ENCODE measurements at regions not wholly inside any gene's neighbourhood (a gene's known extent, or its start where the extent isn't known, plus 50 kb on each side); places are given as distances from the start of the nearest gene placed in this dataset.

- Mint-ChIP-seq H3K27me3 (ENCODE audit: low read depth) (no peaks in the 10 kb centered on the region), H3K27ac (ENCODE audit: unreplicated experiment) (no peak overlapping the region), H3K36me3 (ENCODE audit: low read depth) (no peaks in the 10 kb centered on the region), H3K4me3 (ENCODE audit: unreplicated experiment) (no peak overlapping the region), H3K9me3 (ENCODE audit: low read depth) (peaks cover 18% of the 10 kb centered on the region), H3K4me1 (ENCODE audit: low read depth) (peaks cover 10% of the 10 kb centered on the region)
- TF ChIP-seq CTCF (IDR thresholded peaks at IDR 0.05) = no peak
- DNase-seq (ENCODE audit: low spot score) = no peak
These were observed 388.9 kb downstream of the NPIPA8 start for GRCh38 chr16:17947637-17948036.

DNA sequence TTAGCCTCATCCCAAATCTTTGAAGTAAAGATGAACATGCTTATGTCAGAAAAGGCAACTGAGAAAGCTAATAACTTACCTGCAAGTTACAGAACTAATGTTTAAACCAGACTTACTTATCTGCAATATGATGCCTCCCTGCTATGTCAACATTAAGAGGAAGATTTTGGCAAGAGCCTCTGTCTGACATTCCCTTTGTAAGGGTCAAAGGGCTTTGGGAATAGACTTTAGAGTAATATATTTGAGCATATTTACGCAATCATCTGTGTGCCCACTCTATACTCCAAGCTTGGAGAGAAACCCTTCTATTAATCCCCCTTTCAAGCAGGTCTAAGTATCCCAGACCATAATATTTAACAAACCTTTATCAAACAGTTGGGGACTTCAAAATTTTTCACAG lies 389.4 kb downstream of the NPIPA8 start:
- DNase-seq (ENCODE audit: low spot score) = no peak
- Mint-ChIP-seq H3K36me3 (ENCODE audit: low read depth) (no peaks in the 10 kb centered on the region), H3K4me1 (ENCODE audit: low read depth) (peaks cover 10% of the 10 kb centered on the region), H3K4me3 (ENCODE audit: unreplicated experiment) (no peak overlapping the region), H3K9me3 (ENCODE audit: low read depth) (peaks cover 21% of the 10 kb centered on the region), H3K27me3 (ENCODE audit: low read depth) (no peaks in the 10 kb centered on the region), H3K27ac (ENCODE audit: unreplicated experiment) (no peak overlapping the region)
- no peak for TF ChIP-seq CTCF (IDR thresholded peaks at IDR 0.05)

DNA sequence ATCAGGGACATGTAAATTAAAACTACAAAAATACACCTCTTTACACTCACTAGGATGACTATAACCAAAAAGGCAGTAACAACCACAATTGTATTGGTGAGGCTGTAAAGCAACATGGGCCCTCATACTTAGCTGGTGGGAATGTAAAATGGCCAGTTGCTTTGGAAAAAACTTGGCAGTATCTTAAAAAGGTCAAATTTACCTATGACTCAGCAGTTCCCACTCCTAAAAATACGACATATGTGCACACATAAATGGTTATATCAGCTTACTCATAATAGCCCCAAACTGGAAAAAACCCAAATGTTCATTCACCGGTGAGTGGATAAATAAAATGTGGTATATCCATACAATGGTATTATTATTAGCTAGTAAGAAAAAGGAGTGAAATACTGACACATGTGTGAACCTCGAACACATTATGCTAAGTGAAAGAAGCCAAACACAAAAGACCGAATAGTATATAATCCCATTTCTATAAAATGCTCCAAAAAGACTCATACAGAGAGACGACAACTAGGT lies 391.4 kb downstream of the NPIPA8 start:
- Mint-ChIP-seq H3K4me1 (ENCODE audit: low read depth) (no peaks in the 10 kb centered on the region), H3K4me3 (ENCODE audit: unreplicated experiment) (no peak overlapping the region), H3K27me3 (ENCODE audit: low read depth) (no peaks in the 10 kb centered on the region), H3K9me3 (ENCODE audit: low read depth) (peaks cover 21% of the 10 kb centered on the region), H3K27ac (ENCODE audit: unreplicated experiment) (no peak overlapping the region), H3K36me3 (ENCODE audit: low read depth) (no peaks in the 10 kb centered on the region)
- DNase-seq (ENCODE audit: low spot score) = no peak
- TF ChIP-seq CTCF (IDR thresholded peaks at IDR 0.05) = no peak

DNA sequence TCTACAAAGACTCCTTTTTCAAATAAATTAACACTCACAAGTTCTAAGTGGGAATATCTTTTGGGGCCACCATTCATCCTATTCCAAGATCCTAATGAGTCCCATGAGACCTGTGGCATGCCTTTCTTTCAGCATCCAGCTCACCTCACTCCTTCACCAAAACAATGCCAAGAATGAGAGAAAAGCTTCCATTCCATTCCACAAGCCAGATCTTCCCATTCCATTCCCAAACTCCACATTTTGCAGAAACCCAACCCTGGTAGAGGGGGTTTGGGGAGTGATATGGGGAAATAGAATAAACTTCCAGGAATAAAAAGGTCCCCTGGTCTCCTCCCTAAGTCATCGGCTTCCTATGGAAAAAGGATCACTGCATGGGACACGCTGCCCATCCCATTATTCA lies 392.2 kb downstream of the NPIPA8 start:
- no peak for TF ChIP-seq CTCF (IDR thresholded peaks at IDR 0.05)

GRCh38 chr16:17942067-17942466 lies 394.5 kb downstream of the NPIPA8 start:
- no peak overlapping the region for H3K4me3 Mint-ChIP-seq (ENCODE audit: unreplicated experiment)
- DNase-seq (ENCODE audit: low spot score) = no peak
- H3K9me3 Mint-ChIP-seq (ENCODE audit: low read depth) = peaks cover 20% of the 10 kb centered on the region
- no peak for TF ChIP-seq CTCF (IDR thresholded peaks at IDR 0.05)
- H3K27ac Mint-ChIP-seq (ENCODE audit: unreplicated experiment) = no peak overlapping the region
- H3K4me1 Mint-ChIP-seq (ENCODE audit: low read depth) = no peaks in the 10 kb centered on the region
- H3K36me3 Mint-ChIP-seq (ENCODE audit: low read depth) = no peaks in the 10 kb centered on the region
- H3K27me3 Mint-ChIP-seq (ENCODE audit: low read depth) = no peaks in the 10 kb centered on the region

More for the DNA sequence above, 392.2 kb downstream of the NPIPA8 start:
- DNase-seq (ENCODE audit: low spot score) = no peak
- Mint-ChIP-seq H3K27me3 (ENCODE audit: low read depth) (no peaks in the 10 kb centered on the region), H3K4me1 (ENCODE audit: low read depth) (no peaks in the 10 kb centered on the region), H3K4me3 (ENCODE audit: unreplicated experiment) (no peak overlapping the region), H3K27ac (ENCODE audit: unreplicated experiment) (no peak overlapping the region), H3K9me3 (ENCODE audit: low read depth) (peaks cover 21% of the 10 kb centered on the region), H3K36me3 (ENCODE audit: low read depth) (no peaks in the 10 kb centered on the region)
